ENCODE measurements at regions not wholly inside any gene's neighbourhood (a gene's known extent, or its start where the extent isn't known, plus 50 kb on each side); places are given as distances from the start of the nearest gene placed in this dataset.

DNA sequence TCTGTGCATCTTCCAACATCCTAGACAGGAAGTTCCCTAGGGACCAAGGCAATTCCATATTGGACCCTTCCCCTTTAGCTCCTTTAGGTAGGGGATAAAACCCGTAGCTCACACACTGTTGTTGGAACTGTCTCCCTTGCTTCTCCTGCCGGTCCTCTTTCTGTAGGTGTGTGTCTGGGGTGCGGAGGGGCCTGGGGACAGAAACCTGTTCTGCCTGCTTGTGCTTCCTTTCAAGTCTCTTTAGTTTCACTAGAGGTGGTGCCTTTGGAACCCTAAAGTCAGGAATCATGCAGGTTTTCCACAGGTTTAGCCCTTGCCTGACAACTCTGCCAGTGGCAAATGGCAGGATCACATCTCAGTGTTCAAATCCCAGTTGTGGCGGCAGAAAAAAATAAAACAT is 74.6 kb upstream of the PTGFRN start:
- H3K36me3 ChIP-seq, result no peaks in the 10 kb centered on the region
- H3K27ac ChIP-seq, result no peak overlapping the region
- no peaks in the 10 kb centered on the region for H3K4me1 ChIP-seq
- H3K4me3 ChIP-seq, result no peak overlapping the region
- DNase-seq, result no peak
- peaks cover 0 to 19% (median 0%) of the 10 kb centered on the region in 8 donors for H3K9me3 ChIP-seq
- no peaks in the 10 kb centered on the region for H3K27me3 ChIP-seq (replicated peaks in 1 of 7)
- intact Hi-C loops (cut with DNase I; ENCODE audit: low total_unique reads), result no loop called here
- TF ChIP-seq POLR2A (IDR thresholded peaks at IDR 0.05), result no peak
- TF ChIP-seq POLR2AphosphoS5 (IDR thresholded peaks at IDR 0.05), result no peak
- TF ChIP-seq, protein P1, sequence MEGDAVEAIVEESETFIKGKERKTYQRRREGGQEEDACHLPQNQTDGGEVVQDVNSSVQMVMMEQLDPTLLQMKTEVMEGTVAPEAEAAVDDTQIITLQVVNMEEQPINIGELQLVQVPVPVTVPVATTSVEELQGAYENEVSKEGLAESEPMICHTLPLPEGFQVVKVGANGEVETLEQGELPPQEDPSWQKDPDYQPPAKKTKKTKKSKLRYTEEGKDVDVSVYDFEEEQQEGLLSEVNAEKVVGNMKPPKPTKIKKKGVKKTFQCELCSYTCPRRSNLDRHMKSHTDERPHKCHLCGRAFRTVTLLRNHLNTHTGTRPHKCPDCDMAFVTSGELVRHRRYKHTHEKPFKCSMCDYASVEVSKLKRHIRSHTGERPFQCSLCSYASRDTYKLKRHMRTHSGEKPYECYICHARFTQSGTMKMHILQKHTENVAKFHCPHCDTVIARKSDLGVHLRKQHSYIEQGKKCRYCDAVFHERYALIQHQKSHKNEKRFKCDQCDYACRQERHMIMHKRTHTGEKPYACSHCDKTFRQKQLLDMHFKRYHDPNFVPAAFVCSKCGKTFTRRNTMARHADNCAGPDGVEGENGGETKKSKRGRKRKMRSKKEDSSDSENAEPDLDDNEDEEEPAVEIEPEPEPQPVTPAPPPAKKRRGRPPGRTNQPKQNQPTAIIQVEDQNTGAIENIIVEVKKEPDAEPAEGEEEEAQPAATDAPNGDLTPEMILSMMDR (IDR thresholded peaks at IDR 0.05 in 8 of 11, conservative IDR thresholded peaks at IDR 0.05 in 3 of 11), result no peak
- 90 to 99% (median 95%) methylated on average over 4 of the region's 4 CpGs for whole genome bisulfite sequencing, 5 donors

DNA sequence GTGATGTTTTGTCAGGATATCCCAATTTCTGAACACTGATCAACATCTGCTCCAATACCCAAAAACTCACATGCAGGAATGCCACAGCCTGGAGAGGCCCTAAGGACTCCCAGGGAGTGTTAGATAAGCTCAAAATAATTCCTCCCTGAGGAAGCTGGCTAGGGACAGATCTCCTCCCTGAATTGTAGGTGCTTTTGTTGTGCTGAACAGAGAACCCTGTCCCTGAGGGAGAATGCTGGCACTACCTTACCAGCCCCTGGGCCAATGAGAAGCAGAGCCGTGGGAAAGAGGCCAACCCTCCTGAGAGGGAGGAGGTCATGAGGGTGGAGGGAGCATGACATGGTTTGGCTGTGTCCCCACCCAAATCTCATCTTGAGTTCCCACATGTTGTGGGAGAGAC is 73.6 kb upstream of the PTGFRN start:
- Histone ChIP-seq H3K27me3 (replicated peaks in 1 of 7) (no peaks in the 10 kb centered on the region), H3K36me3 (no peaks in the 10 kb centered on the region), H3K4me3 (no peak overlapping the region), H3K4me1 (no peaks in the 10 kb centered on the region), H3K9me3 (peaks cover 0 to 19% (median 0%) of the 10 kb centered on the region in 8 donors), H3K27ac (no peak overlapping the region)
- DNase-seq, result no peak
- TF ChIP-seq POLR2AphosphoS5 (IDR thresholded peaks at IDR 0.05), result no peak
- TF ChIP-seq, protein P1 (IDR thresholded peaks at IDR 0.05 in 8 of 11, conservative IDR thresholded peaks at IDR 0.05 in 3 of 11), result no peak
- TF ChIP-seq POLR2A (IDR thresholded peaks at IDR 0.05), result no peak
- 88 to 95% (median 92%) methylated on average over 1 of the region's 1 CpG for WGBS, 5 donors
- intact Hi-C loops (cut with DNase I; ENCODE audit: low total_unique reads), result no loop called here

DNA sequence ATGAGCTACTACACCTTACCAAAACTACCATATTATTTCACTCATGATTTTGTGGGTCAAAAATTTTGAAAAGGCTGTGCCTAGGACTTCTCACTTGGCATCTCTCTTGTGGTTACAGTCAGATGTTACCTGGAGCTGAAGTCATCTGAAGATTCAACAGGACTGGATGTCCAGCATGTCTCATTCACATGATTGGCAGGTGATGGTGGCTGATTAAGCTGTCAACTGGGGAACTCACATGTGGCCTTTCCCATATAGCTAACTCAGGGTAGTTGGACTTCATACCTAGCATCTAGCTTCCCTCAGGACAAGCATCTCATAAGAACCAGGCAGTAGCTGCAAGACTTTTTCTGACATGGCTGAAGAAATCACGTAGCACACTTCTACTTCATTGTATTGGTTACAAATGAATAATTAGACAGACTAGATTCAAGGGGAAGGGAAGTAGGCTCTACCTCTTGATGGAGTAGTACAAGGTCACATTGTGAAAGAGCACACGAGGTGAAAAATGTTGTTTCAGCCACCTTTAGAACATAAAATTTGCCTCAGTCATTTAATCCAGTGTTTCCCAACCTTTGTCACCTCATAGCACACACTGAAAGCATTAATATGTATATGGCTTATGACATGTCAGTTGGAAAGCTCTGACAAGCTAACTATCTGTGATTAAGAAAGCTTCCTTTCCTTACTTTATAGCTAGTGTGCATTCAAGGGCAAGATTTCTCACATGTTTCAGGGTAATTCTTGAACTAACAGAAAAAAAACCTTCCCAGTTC is 68.0 kb upstream of the PTGFRN start:
- peaks cover 0 to 22% (median 3%) of the 10 kb centered on the region in 8 donors for H3K9me3 ChIP-seq
- no peak for DNase-seq
- no peaks in the 10 kb centered on the region for H3K36me3 ChIP-seq
- no peak overlapping the region for H3K27ac ChIP-seq
- no peaks in the 10 kb centered on the region for H3K4me1 ChIP-seq
- intact Hi-C loops (cut with DNase I; ENCODE audit: low total_unique reads), result no loop called here
- no peak overlapping the region for H3K4me3 ChIP-seq
- WGBS, 5 donors, result 44 to 72% (median 48%) methylated on average over 2 of the region's 2 CpGs
- no peak for TF ChIP-seq POLR2AphosphoS5 (IDR thresholded peaks at IDR 0.05)
- TF ChIP-seq, protein P1 (IDR thresholded peaks at IDR 0.05 in 8 of 11, conservative IDR thresholded peaks at IDR 0.05 in 3 of 11), result no peak
- TF ChIP-seq POLR2A (IDR thresholded peaks at IDR 0.05), result no peak
- H3K27me3 ChIP-seq (replicated peaks in 1 of 7), result no peaks in the 10 kb centered on the region

DNA sequence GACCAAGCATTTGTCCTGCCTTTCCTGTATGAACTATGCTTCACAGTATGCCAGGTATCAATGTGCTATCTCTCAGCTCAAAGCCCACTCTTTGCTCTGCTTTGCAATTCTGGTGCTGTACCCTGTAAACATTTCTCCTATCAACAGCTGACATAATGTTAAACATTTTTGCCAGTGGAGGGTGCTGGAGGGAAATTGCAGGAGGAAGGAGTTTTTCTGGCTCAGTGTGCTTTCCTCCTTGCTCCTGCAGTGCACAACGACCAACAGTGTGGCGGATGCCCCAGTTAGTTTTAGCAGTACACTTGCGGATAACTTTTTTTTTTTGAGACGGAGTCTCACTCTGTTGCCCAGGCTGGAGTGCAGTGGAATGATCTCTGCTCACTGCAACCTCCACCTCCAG is 67.1 kb upstream of the PTGFRN start:
- intact Hi-C loops (cut with DNase I; ENCODE audit: low total_unique reads), result no loop called here
- Histone ChIP-seq H3K4me3 (no peak overlapping the region), H3K27ac (no peak overlapping the region), H3K9me3 (peaks cover 0 to 13% (median 2%) of the 10 kb centered on the region in 8 donors), H3K36me3 (no peaks in the 10 kb centered on the region), H3K4me1 (no peaks in the 10 kb centered on the region), H3K27me3 (replicated peaks in 1 of 7) (no peaks in the 10 kb centered on the region)
- no peak for DNase-seq
- WGBS, 5 donors, result 79 to 86% (median 81%) methylated on average over 4 of the region's 4 CpGs
- TF ChIP-seq POLR2A (IDR thresholded peaks at IDR 0.05), result no peak
- TF ChIP-seq POLR2AphosphoS5 (IDR thresholded peaks at IDR 0.05), result no peak
- TF ChIP-seq, protein P1 (IDR thresholded peaks at IDR 0.05 in 8 of 11, conservative IDR thresholded peaks at IDR 0.05 in 3 of 11), result no peak
